ENCODE measurements at regions not wholly inside any gene's neighbourhood (a gene's known extent, or its start where the extent isn't known, plus 50 kb on each side); places are given as distances from the start of the nearest gene placed in this dataset.

GRCh38 chr12:32043928-32044549 lies 62.6 kb upstream of the BICD1 start:
- Histone ChIP-seq H3K27ac (ENCODE audit: control insufficient read depth, insufficient read depth, low read length) (no peak overlapping the region), H3K36me3 (ENCODE audit: control insufficient read depth in 2 of 2, extremely low read depth in 1 of 2, insufficient read depth in 2 of 2, low read length in 2 of 2) (no peaks in the 10 kb centered on the region), H3K9me3 (ENCODE audit: control insufficient read depth, low read depth, low read length) (peaks cover 8% of the 10 kb centered on the region), H3K9ac (ENCODE audit: control insufficient read depth, extremely low read depth, insufficient read depth, low read length) (no peak overlapping the region), H3K4me3 (ENCODE audit: control insufficient read depth in 2 of 3, extremely low read depth in 1 of 3, insufficient read depth in 2 of 3, low read depth in 1 of 3, low read length in 3 of 3) (no peak overlapping the region), H3K4me2 (ENCODE audit: control insufficient read depth, extremely low read depth, insufficient read depth, low read depth, low read length) (no peak overlapping the region), H3K9me1 (ENCODE audit: control insufficient read depth, extremely low read depth, insufficient read depth, low read length) (no peaks in the 10 kb centered on the region), H2AFZ (ENCODE audit: control insufficient read depth, low read length) (no peak overlapping the region), H3K79me2 (ENCODE audit: control insufficient read depth, insufficient read depth, low read length) (no peaks in the 10 kb centered on the region), H3K4me1 (ENCODE audit: control insufficient read depth, extremely low read depth, insufficient read depth, low read length) (no peaks in the 10 kb centered on the region), H3K27me3 (ENCODE audit: control insufficient read depth, extremely low read depth, insufficient read depth, low read length) (peaks cover 3% of the 10 kb centered on the region), H4K20me1 (ENCODE audit: control insufficient read depth, extremely low read depth, insufficient read depth, low read length) (no peaks in the 10 kb centered on the region)
- dilution Hi-C loops (cut with MboI; ENCODE audit: extremely low pct_ligation_motif_present, low sequenced_read_pairs) = no loop called here
- FAIRE-seq (no peak), DNase-seq (ENCODE audit: low read depth, low spot score) (no peak)
- TF ChIP-seq EZH2 (IDR thresholded peaks at IDR 0.05; ENCODE audit: low read length) (no peak), CTCF (optimal IDR thresholded peaks at IDR 0.05 in 1 of 3, IDR thresholded peaks at IDR 0.05 in 1 of 3, conservative IDR thresholded peaks at IDR 0.05 in 1 of 3; ENCODE audit: extremely low read depth in 1 of 3, insufficient read depth in 2 of 3, low read length in 3 of 3) (no peak)

GRCh38 chr12:32047357-32048212 lies 59.1 kb upstream of the BICD1 start:
- no peak for FAIRE-seq
- Histone ChIP-seq H3K79me2 (ENCODE audit: control insufficient read depth, insufficient read depth, low read length) (no peaks in the 10 kb centered on the region), H3K4me3 (ENCODE audit: control insufficient read depth in 2 of 3, extremely low read depth in 1 of 3, insufficient read depth in 2 of 3, low read depth in 1 of 3, low read length in 3 of 3) (no peak overlapping the region), H4K20me1 (ENCODE audit: control insufficient read depth, extremely low read depth, insufficient read depth, low read length) (no peaks in the 10 kb centered on the region), H3K27ac (ENCODE audit: control insufficient read depth, insufficient read depth, low read length) (no peak overlapping the region), H3K36me3 (ENCODE audit: control insufficient read depth in 2 of 2, extremely low read depth in 1 of 2, insufficient read depth in 2 of 2, low read length in 2 of 2) (no peaks in the 10 kb centered on the region), H2AFZ (ENCODE audit: control insufficient read depth, low read length) (no peak overlapping the region), H3K27me3 (ENCODE audit: control insufficient read depth, extremely low read depth, insufficient read depth, low read length) (no peaks in the 10 kb centered on the region), H3K4me2 (ENCODE audit: control insufficient read depth, extremely low read depth, insufficient read depth, low read depth, low read length) (no peak overlapping the region), H3K9me1 (ENCODE audit: control insufficient read depth, extremely low read depth, insufficient read depth, low read length) (no peaks in the 10 kb centered on the region), H3K9me3 (ENCODE audit: control insufficient read depth, low read depth, low read length) (peaks cover 8% of the 10 kb centered on the region), H3K9ac (ENCODE audit: control insufficient read depth, extremely low read depth, insufficient read depth, low read length) (no peak overlapping the region), H3K4me1 (ENCODE audit: control insufficient read depth, extremely low read depth, insufficient read depth, low read length) (peaks cover 4% of the 10 kb centered on the region)
- TF ChIP-seq EZH2 (IDR thresholded peaks at IDR 0.05; ENCODE audit: low read length) (no peak), CTCF (optimal IDR thresholded peaks at IDR 0.05 in 1 of 3, IDR thresholded peaks at IDR 0.05 in 1 of 3, conservative IDR thresholded peaks at IDR 0.05 in 1 of 3; ENCODE audit: extremely low read depth in 1 of 3, insufficient read depth in 2 of 3, low read length in 3 of 3) (no peak)
- dilution Hi-C loops (cut with MboI; ENCODE audit: extremely low pct_ligation_motif_present, low sequenced_read_pairs) = no loop called here
- no peak for DNase-seq (ENCODE audit: low read depth, low spot score)
